ENCODE measurements at regions not wholly inside any gene's neighbourhood (a gene's known extent, or its start where the extent isn't known, plus 50 kb on each side); places are given as distances from the start of the nearest gene placed in this dataset.

DNA sequence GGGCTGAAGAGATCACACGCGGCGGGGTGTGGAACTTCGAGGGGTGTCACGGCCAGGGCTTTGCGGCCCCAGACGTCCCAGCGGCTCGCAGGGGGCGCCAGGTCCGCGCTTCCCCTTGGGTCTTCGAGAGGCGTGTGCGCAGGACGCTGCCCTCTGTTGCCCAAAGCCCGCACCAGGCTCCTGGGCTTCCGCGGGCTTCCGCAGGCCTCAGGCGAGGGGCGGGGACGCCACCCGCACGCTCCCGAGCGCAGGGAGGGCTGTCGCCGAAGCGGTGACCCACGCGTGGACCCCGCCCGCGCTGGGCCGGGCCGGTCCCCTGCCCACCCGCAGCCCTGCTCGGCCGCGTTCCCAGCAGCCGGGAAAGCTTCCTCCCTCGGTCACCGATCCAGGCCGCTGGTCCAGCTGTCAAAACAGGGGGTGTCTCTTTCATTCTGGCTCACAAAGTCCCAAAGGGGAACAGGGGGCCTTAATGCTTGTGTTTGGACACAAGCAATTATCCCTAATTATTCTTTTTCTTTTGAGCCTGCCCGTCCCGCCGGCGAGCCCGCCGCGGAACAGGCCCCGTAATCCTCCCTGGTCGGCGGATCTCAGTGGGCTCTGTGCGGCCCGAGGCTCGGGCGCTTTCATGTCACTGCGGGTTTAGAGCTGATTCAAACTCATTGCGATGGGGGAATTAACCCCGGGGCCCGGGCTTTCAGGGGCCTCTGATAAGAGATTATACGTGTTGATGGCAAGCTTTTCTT is 60.6 kb downstream of the TMEM174 start:
- Histone ChIP-seq H3K9me3 (ENCODE audit: control insufficient read depth, insufficient read depth, low read length) (no peaks in the 10 kb centered on the region), H3K36me3 (ENCODE audit: control insufficient read depth, insufficient read depth, low read length) (no peaks in the 10 kb centered on the region), H3K4me3 (ENCODE audit: low read depth, low read length) (peak overlapping the region; percentile 55), H3K27ac (ENCODE audit: low read depth, low read length) (no peak overlapping the region), H3K4me1 (ENCODE audit: control insufficient read depth, insufficient read depth, low read length) (peaks cover 42% of the 10 kb centered on the region), H3K27me3 (ENCODE audit: control insufficient read depth, insufficient read depth, low read length) (peaks cover 90% of the 10 kb centered on the region), H3K9ac (ENCODE audit: low read depth, low read length) (no peak overlapping the region)

DNA sequence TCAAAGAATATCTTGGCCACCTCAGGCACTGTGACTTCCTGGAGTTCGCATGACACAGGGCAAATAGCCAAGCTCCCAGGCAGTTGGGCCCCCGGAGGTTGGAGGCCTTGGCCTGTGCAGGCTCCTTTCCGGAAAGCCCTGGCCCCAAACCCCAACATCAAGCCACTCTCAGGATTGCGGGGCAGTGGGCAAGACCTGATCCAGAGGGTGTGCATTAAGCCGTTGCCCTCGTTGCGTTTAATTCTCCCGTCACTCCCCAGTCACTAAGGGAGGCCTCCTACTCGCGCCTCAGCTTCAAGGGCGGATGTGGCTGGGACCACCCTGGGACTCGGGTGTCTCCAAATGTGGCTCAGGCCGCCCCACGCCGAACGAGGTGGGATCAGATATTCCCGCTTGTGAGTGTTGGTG is 60.1 kb downstream of the TMEM174 start:
- H3K9me3 ChIP-seq (ENCODE audit: control insufficient read depth, insufficient read depth, low read length) = no peaks in the 10 kb centered on the region
- no peak overlapping the region for H3K27ac ChIP-seq (ENCODE audit: low read depth, low read length)
- H3K36me3 ChIP-seq (ENCODE audit: control insufficient read depth, insufficient read depth, low read length) = no peaks in the 10 kb centered on the region
- H3K9ac ChIP-seq (ENCODE audit: low read depth, low read length) = no peak overlapping the region
- H3K27me3 ChIP-seq (ENCODE audit: control insufficient read depth, insufficient read depth, low read length) = peaks cover 93% of the 10 kb centered on the region
- peaks cover 42% of the 10 kb centered on the region for H3K4me1 ChIP-seq (ENCODE audit: control insufficient read depth, insufficient read depth, low read length)
- peak overlapping the region; percentile 55 for H3K4me3 ChIP-seq (ENCODE audit: low read depth, low read length)

DNA sequence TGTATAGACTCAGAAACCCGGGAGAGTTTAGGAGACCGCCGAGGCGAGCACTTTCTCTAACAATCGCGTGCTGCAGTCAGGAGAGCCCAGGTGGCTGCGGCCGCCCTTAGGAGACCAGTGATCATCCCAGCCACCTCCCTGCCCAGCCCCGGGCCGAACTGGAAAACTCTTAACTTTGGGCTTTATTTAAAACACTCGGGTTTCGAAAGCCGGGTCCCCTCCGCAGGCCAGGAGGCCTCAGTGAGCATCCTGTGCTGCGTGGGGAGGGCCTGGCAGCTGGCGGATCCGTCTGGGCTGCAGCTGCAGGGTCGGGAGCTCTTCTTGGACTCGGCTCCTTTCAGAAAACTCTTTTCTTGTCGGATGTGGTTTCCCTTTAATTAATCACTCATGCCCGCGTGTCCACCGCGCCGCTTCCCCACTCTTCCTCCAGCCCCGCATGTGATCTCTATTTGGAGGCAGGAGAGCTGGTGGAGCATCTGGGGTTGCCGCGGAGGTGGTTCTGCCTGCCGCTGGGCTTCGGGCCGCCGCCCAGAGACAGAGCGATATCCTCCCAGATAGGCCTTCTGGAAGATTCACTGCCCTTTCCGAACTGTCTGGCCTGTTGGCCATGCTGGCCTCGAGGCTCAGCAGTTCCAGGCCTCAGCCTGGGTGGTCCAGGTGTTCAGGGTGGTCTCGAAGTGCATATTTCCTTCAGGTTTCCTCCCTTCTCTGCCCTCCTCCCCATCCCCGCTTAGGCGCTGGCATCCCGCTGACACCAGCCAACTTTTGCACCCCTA is 59.5 kb downstream of the TMEM174 start:
- Histone ChIP-seq H3K27me3 (ENCODE audit: control insufficient read depth, insufficient read depth, low read length) (peaks cover 99% of the 10 kb centered on the region), H3K27ac (ENCODE audit: low read depth, low read length) (no peak overlapping the region), H3K36me3 (ENCODE audit: control insufficient read depth, insufficient read depth, low read length) (no peaks in the 10 kb centered on the region), H3K9ac (ENCODE audit: low read depth, low read length) (no peak overlapping the region), H3K9me3 (ENCODE audit: control insufficient read depth, insufficient read depth, low read length) (no peaks in the 10 kb centered on the region), H3K4me3 (ENCODE audit: low read depth, low read length) (peak overlapping the region; percentile 55), H3K4me1 (ENCODE audit: control insufficient read depth, insufficient read depth, low read length) (peaks cover 42% of the 10 kb centered on the region)

DNA sequence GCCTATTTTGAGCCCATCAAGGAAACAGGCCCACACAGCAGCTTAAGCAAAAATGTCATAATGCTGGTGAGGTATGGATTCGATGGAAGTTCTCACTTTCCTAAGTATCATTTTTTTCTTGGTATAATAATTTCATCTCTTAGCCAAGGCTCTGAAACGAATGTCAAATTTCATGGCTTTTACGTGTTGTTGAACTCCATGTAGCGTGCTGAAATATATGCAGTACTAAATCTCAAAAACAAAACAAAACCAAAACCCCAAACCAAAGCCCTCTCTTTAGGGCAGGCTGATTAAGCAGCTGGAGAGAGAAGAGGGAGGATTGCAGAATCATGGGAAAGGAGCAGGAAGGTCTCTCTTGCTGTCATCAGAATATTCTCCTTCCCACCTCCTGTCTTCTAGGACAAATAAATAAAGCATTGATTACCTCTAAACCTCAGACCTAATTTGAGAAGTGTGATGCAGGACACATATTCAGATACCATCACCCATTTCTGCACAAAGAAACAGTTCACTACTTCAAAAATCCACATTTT is 58.3 kb downstream of the TMEM174 start:
- no peak overlapping the region for H3K27ac ChIP-seq (ENCODE audit: low read depth, low read length)
- peaks cover 42% of the 10 kb centered on the region for H3K4me1 ChIP-seq (ENCODE audit: control insufficient read depth, insufficient read depth, low read length)
- no peak overlapping the region for H3K9ac ChIP-seq (ENCODE audit: low read depth, low read length)
- peaks cover 100% of the 10 kb centered on the region for H3K27me3 ChIP-seq (ENCODE audit: control insufficient read depth, insufficient read depth, low read length)
- H3K9me3 ChIP-seq (ENCODE audit: control insufficient read depth, insufficient read depth, low read length) = no peaks in the 10 kb centered on the region
- no peak overlapping the region for H3K4me3 ChIP-seq (ENCODE audit: low read depth, low read length)
- no peaks in the 10 kb centered on the region for H3K36me3 ChIP-seq (ENCODE audit: control insufficient read depth, insufficient read depth, low read length)

DNA sequence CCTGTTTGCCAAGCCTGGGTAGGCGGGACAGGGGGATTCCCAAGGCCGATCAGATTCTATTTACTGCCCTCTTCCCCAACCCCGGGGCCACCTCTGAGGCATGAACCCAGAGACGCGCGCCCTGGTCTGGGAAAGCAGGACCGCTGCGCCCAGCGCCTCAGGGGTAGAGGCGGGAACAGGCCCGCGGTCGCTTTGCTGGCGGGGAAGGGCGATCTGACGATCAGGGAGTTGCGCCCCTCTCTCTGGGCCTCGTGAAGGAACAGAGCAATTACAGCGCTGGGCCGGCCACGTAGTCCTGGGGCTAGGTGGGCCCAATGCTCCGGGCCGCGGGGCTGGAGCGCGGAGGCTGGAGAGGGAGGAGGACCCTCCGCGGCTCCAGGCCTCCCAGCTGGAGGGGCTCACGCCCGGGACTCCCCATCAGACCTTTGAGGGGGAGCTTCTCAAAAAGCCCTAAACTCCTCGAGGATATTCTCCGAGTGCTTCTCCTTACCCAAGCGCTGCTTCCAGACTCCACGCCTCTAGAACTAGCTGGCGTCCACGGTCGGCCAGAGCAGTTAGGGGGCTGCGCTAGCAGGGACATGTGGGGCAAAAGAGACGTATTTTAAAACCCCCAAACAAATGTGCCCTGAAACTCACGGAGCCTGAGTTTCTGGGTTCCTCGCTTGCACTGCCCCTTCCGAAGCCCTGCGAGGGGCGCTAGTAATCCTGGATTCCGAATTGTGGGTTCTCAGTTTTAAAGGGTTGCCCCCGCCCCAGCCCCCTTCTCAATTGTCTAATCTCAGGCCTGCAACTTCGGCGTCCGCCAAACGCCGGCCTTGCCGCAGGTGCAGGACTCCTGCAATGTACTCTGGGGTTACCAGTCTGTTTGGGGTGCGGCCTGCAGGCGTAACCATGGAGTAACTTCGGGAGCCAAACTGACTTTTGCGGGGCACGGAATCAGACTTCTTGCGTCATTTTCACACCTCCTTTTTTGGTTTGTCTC is 57.6 kb downstream of the TMEM174 start:
- H3K9ac ChIP-seq (ENCODE audit: low read depth, low read length) = no peak overlapping the region
- H3K4me1 ChIP-seq (ENCODE audit: control insufficient read depth, insufficient read depth, low read length) = peaks cover 42% of the 10 kb centered on the region
- H3K27ac ChIP-seq (ENCODE audit: low read depth, low read length) = no peak overlapping the region
- H3K36me3 ChIP-seq (ENCODE audit: control insufficient read depth, insufficient read depth, low read length) = no peaks in the 10 kb centered on the region
- H3K9me3 ChIP-seq (ENCODE audit: control insufficient read depth, insufficient read depth, low read length) = no peaks in the 10 kb centered on the region
- peak overlapping the region; percentile 52 for H3K4me3 ChIP-seq (ENCODE audit: low read depth, low read length)
- H3K27me3 ChIP-seq (ENCODE audit: control insufficient read depth, insufficient read depth, low read length) = peaks cover 96% of the 10 kb centered on the region

DNA sequence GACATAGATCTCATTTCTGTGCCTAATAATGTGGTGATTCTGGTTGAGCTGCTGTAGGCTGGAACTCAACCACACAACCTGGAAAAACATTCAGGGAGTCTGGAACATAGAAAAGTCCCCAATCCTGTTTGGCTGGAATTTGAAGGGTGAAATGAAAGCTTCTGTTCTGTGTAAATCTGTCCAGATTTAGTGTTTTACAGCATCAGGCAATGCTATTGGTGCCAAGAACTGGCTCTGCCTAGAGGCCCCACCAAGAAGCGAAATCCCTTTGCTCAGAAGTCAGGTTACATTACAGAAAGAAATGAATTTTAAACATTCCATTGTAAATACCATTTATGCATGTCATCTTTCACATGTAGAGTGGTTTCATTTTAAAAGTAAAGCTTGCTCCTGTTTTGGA is 56.3 kb downstream of the TMEM174 start:
- peaks cover 90% of the 10 kb centered on the region for H3K27me3 ChIP-seq (ENCODE audit: control insufficient read depth, insufficient read depth, low read length)

DNA sequence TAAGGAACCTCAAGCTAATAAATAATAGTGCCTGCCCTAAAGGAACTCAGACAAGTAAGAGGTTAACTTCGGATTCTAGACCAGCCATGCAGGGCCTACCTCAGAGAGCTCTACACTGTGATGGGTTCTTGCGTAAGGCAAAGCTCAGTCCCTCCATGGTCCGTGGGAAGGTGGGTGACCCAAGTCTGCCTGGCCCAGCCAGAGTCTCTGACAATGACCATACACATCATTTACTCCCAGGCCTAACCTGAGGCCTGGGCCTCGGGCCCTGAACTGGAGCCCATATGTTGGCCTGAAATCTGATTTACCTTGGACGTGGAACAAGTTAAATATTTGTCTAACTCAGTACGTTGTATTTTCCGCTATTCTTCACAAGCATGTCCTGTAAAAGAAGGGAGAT is 55.1 kb downstream of the TMEM174 start:
- H3K27me3 ChIP-seq (ENCODE audit: control insufficient read depth, insufficient read depth, low read length) = peaks cover 83% of the 10 kb centered on the region

More for the DNA sequence above, 56.3 kb downstream of the TMEM174 start:
- no peaks in the 10 kb centered on the region for H3K9me3 ChIP-seq (ENCODE audit: control insufficient read depth, insufficient read depth, low read length)
- H3K36me3 ChIP-seq (ENCODE audit: control insufficient read depth, insufficient read depth, low read length) = no peaks in the 10 kb centered on the region
- H3K4me1 ChIP-seq (ENCODE audit: control insufficient read depth, insufficient read depth, low read length) = peaks cover 38% of the 10 kb centered on the region
- H3K27ac ChIP-seq (ENCODE audit: low read depth, low read length) = no peak overlapping the region
- no peak overlapping the region for H3K4me3 ChIP-seq (ENCODE audit: low read depth, low read length)
- no peak overlapping the region for H3K9ac ChIP-seq (ENCODE audit: low read depth, low read length)

More for the DNA sequence above, 55.1 kb downstream of the TMEM174 start:
- no peaks in the 10 kb centered on the region for H3K36me3 ChIP-seq (ENCODE audit: control insufficient read depth, insufficient read depth, low read length)
- H3K4me3 ChIP-seq (ENCODE audit: low read depth, low read length) = no peak overlapping the region
- no peaks in the 10 kb centered on the region for H3K9me3 ChIP-seq (ENCODE audit: control insufficient read depth, insufficient read depth, low read length)
- no peak overlapping the region for H3K27ac ChIP-seq (ENCODE audit: low read depth, low read length)
- peaks cover 32% of the 10 kb centered on the region for H3K4me1 ChIP-seq (ENCODE audit: control insufficient read depth, insufficient read depth, low read length)
- no peak overlapping the region for H3K9ac ChIP-seq (ENCODE audit: low read depth, low read length)

All from HUES48 (cell line).